PC-3 (cell line): ENCODE measurements at regions not wholly inside any gene's neighbourhood (a gene's known extent, or its start where the extent isn't known, plus 50 kb on each side); places are given as distances from the start of the nearest gene placed in this dataset.

Experiments
- ATAC-seq: fragments of 200-7000 bp; cut with Tn5 transposase; 2 replicates; pipeline ENCODE4 v1.9.1; 2020; ENCODE audit warnings: mild to moderate bottlenecking, moderate library complexity
- BruUV-seq: library from RNA; stranded (reverse); fragments of 400-500 nt; replicated peaks from 2 replicates; lab custom pipeline; 2021; lab: Mats Ljungman, UMichigan
- CTCF ChIA-PET: fragments of 300-600 bp; sonication (Branson Sonifier 250); formaldehyde crosslinking; loops from one replicate; lab custom pipeline; 2022; ENCODE audit warnings: antibody characterized with exemption; lab: Charles Lee
- POLR2A ChIA-PET: fragments of 300-600 bp; sonication (Branson Sonifier 250); formaldehyde crosslinking; loops from one replicate; lab custom pipeline; 2022; ENCODE audit warnings: antibody characterized with exemption; ENCODE audit not compliant: unreplicated experiment; lab: Charles Lee
- DNase-seq: peaks from one replicate; pipeline ENCODE4 v3.0.0-alpha.2; 2015
- H2AFZ ChIP-seq: fragments of 300-600 bp; sonication (generic); 2 replicates; pipeline ENCODE4 v1.6.0; 2016; ENCODE audit warnings: antibody characterized with exemption, low read length
- H3F3A ChIP-seq: fragments of 300-600 bp; sonication (generic); one replicate; pipeline ENCODE4 v1.6.0; 2017; ENCODE audit warnings: antibody characterized with exemption, low read length, control low read depth, mild to moderate bottlenecking; ENCODE audit not compliant: unreplicated experiment
- H3K27ac ChIP-seq: fragments of 300-600 bp; sonication (generic); 2 replicates; pipeline ENCODE4 v1.5.1; 2016; ENCODE audit warnings: mild to moderate bottlenecking, low read length
- H3K27me3 ChIP-seq: fragments of 300-600 bp; sonication (generic); 2 replicates; pipeline ENCODE4 v1.6.1; 2016; ENCODE audit warnings: low read length, mixed read lengths
- H3K36me3 ChIP-seq: fragments of 300-600 bp; sonication (generic); 2 replicates; pipeline ENCODE4 v1.6.1; 2016; ENCODE audit warnings: low read depth, mixed run types, low read length, mixed read lengths
- H3K4me1 ChIP-seq: fragments of 300-600 bp; sonication (generic); 2 replicates; pipeline ENCODE4 v1.5.1; 2016; ENCODE audit warnings: low read length; ENCODE audit not compliant: insufficient read depth
- H3K4me2 ChIP-seq: fragments of 300-600 bp; sonication (generic); 2 replicates; pipeline ENCODE4 v1.6.0; 2016; ENCODE audit warnings: low read length
- H3K4me3 ChIP-seq: fragments of 300-600 bp; sonication (generic); 2 replicates; pipeline ENCODE4 v1.5.1; 2016; ENCODE audit warnings: mild to moderate bottlenecking, low read length, mixed read lengths
- H3K79me2 ChIP-seq: fragments of 300-600 bp; sonication (generic); 2 replicates; pipeline ENCODE4 v1.6.1; 2017; ENCODE audit warnings: low read length, mixed read lengths
- H3K9ac ChIP-seq: fragments of 300-600 bp; sonication (generic); 2 replicates; pipeline ENCODE4 v1.6.0; 2016; ENCODE audit warnings: mild to moderate bottlenecking, low read length
- H3K9me2 ChIP-seq: fragments of 300-600 bp; sonication (generic); replicated peaks from 2 replicates; pipeline ENCODE4 v1.6.1; 2016; ENCODE audit warnings: mixed run types, low read length, mixed read lengths
- H3K9me3 ChIP-seq: fragments of 300-600 bp; sonication (generic); 2 replicates; pipeline ENCODE4 v1.6.1; 2016; ENCODE audit warnings: low read length, mixed read lengths
- H4K20me1 ChIP-seq: fragments of 300-600 bp; sonication (generic); 2 replicates; pipeline ENCODE4 v1.6.1; 2016; ENCODE audit warnings: low read length, mixed read lengths
- CTCF ChIP-seq: fragments of 300-600 bp; sonication (generic); conservative IDR thresholded peaks from 2 replicates; pipeline ENCODE4 v1.5.1; 2017; ENCODE audit warnings: antibody characterized with exemption, low read depth, mild to moderate bottlenecking, low read length
- EZH2 ChIP-seq: fragments of 300-600 bp; sonication (generic); IDR thresholded peaks from one replicate; pipeline ENCODE4 v1.6.1; 2017; ENCODE audit warnings: antibody characterized with exemption, mild to moderate bottlenecking, low read length; ENCODE audit not compliant: unreplicated experiment
- EZH2phosphoT487 ChIP-seq: fragments of 300-600 bp; sonication (generic); IDR thresholded peaks from 2 replicates; pipeline ENCODE4 v1.6.1; 2018; ENCODE audit warnings: mild to moderate bottlenecking, antibody characterized with exemption, low read length, borderline replicate concordance
- intact Hi-C: fragments of 100-400 bp; cut with micrococcal nuclease; formaldehyde crosslinking; loops from 2 replicates; pipeline ENCODE4 v1.9.0; 2023

- ATAC-seq (peak; percentile 63), DNase-seq (peak; percentile 28)
- no peak overlapping the region for H3K4me3 ChIP-seq
- ChIA-PET CTCF (interaction anchor here (0.6 to 0.7 kb wide), 2 partner anchors 119 to 875 kb away, joined by 3 read pairs; no protein-coding TSS in a partner anchor), POLR2A (no interaction called here)
- intact Hi-C loops = loop anchor here (5.0 kb wide), 1 partner anchor 331 kb away; no protein-coding TSS in a partner anchor
- no peaks in the 10 kb centered on the region for H4K20me1 ChIP-seq
- no peaks in the 10 kb centered on the region for H3K9me2 ChIP-seq
- no peaks in the 10 kb centered on the region for H3K27me3 ChIP-seq
- no peak overlapping the region for H3K27ac ChIP-seq
- peak; percentile 56 for TF ChIP-seq CTCF
- TF ChIP-seq EZH2phosphoT487 = no peak
- TF ChIP-seq EZH2 = no peak
- no peaks in the 10 kb centered on the region for H3K79me2 ChIP-seq
- H3K9ac ChIP-seq = no peak overlapping the region
- no peak overlapping the region for H3K4me2 ChIP-seq
- BruUV-seq = no TSS peak
- H3F3A ChIP-seq = no peaks in the 10 kb centered on the region
- H3K36me3 ChIP-seq = no peaks in the 10 kb centered on the region
- H2AFZ ChIP-seq = no peak overlapping the region
- no peaks in the 10 kb centered on the region; the same call in 1 of the 2 replicates for H3K4me1 ChIP-seq
- no peaks in the 10 kb centered on the region for H3K9me3 ChIP-seq
Measured at GRCh38 chr6:93721386-93722048, 302.2 kb upstream of the EPHA7 start.

GRCh38 chr6:93713974-93714373, 294.6 kb upstream of the EPHA7 start:
- H4K20me1 ChIP-seq = no peaks in the 10 kb centered on the region
- H3K79me2 ChIP-seq = no peaks in the 10 kb centered on the region
- DNase-seq (no peak), ATAC-seq (no peak)
- peaks cover 4% of the 10 kb centered on the region; the same call in 1 of the 2 replicates for H3K9me3 ChIP-seq
- H3K4me1 ChIP-seq = no peaks in the 10 kb centered on the region
- no peak for TF ChIP-seq EZH2phosphoT487
- TF ChIP-seq EZH2 = no peak
- TF ChIP-seq CTCF = no peak
- no peak overlapping the region for H2AFZ ChIP-seq
- ChIA-PET POLR2A (no interaction called here), CTCF (no interaction called here)
- intact Hi-C loops = no loop called here
- no peaks in the 10 kb centered on the region for H3K27me3 ChIP-seq
- H3K9me2 ChIP-seq = no peaks in the 10 kb centered on the region
- H3K27ac ChIP-seq = no peak overlapping the region
- no TSS peak for BruUV-seq
- no peak overlapping the region for H3K4me2 ChIP-seq
- H3K4me3 ChIP-seq = no peak overlapping the region
- no peaks in the 10 kb centered on the region for H3F3A ChIP-seq
- no peaks in the 10 kb centered on the region for H3K36me3 ChIP-seq
- no peak overlapping the region for H3K9ac ChIP-seq

GRCh38 chr6:93703431-93703830, 284.1 kb upstream of the EPHA7 start:
- no peak overlapping the region for H3K4me3 ChIP-seq
- no peaks in the 10 kb centered on the region for H4K20me1 ChIP-seq
- H3K9me2 ChIP-seq = no peaks in the 10 kb centered on the region
- no peaks in the 10 kb centered on the region for H3K9me3 ChIP-seq
- no peaks in the 10 kb centered on the region for H3K27me3 ChIP-seq
- no TSS peak for BruUV-seq
- POLR2A ChIA-PET = interaction anchor here (0.6 kb wide), 1 partner anchor 78 kb away, joined by 3 read pairs; no protein-coding TSS in a partner anchor
- H3K36me3 ChIP-seq = no peaks in the 10 kb centered on the region
- H3K27ac ChIP-seq = peak overlapping the region; percentile 27; the same call in 1 of the 2 replicates
- H2AFZ ChIP-seq = no peak overlapping the region
- TF ChIP-seq CTCF = no peak
- TF ChIP-seq EZH2phosphoT487 = no peak
- TF ChIP-seq EZH2 = no peak
- H3K9ac ChIP-seq = no peak overlapping the region
- H3K79me2 ChIP-seq = no peaks in the 10 kb centered on the region
- no peak for ATAC-seq
- intact Hi-C loops = no loop called here
- H3F3A ChIP-seq = no peaks in the 10 kb centered on the region
- DNase-seq = peak; percentile 25
- CTCF ChIA-PET = no interaction called here
- H3K4me2 ChIP-seq = no peak overlapping the region
- peaks cover 9% of the 10 kb centered on the region; the same call in 1 of the 2 replicates for H3K4me1 ChIP-seq
